Mesenchymal stem cell (in vitro differentiated cells and primary cell): ENCODE measurements at regions not wholly inside any gene's neighbourhood (a gene's known extent, or its start where the extent isn't known, plus 50 kb on each side); places are given as distances from the start of the nearest gene placed in this dataset.

ENCODE experiments used
- DNase-seq: peaks from one replicate; pipeline ENCODE4 v3.0.0-alpha.2; 2013
- H2AFZ ChIP-seq: one replicate; pipeline ENCODE4 v1.6.1; 2013; ENCODE audit warnings: low read depth, mild to moderate bottlenecking, control low read depth, inconsistent platforms, low read length, moderate library complexity
- H2AK5ac ChIP-seq: 2 replicates; pipeline ENCODE4 v1.6.1; 2013; ENCODE audit warnings: low read length, moderate library complexity, mild to moderate bottlenecking, inconsistent platforms; ENCODE audit not compliant: severe bottlenecking
- H2BK120ac ChIP-seq: one replicate; pipeline ENCODE4 v1.6.1; 2013; ENCODE audit warnings: low read depth, mild to moderate bottlenecking, inconsistent platforms, low read length, moderate library complexity
- H2BK12ac ChIP-seq, 2 experiments: one replicate each; pipeline ENCODE4 v1.6.1; 2013; ENCODE audit warnings: inconsistent platforms in 2 of 2, low read length in 2 of 2, mild to moderate bottlenecking in 2 of 2, moderate library complexity in 2 of 2, control low read depth in 1 of 2
- H2BK15ac ChIP-seq: one replicate; pipeline ENCODE4 v1.6.1; 2013; ENCODE audit warnings: mild to moderate bottlenecking, low read depth, inconsistent platforms; ENCODE audit not compliant: poor library complexity, severe bottlenecking
- H2BK5ac ChIP-seq: 2 replicates; pipeline ENCODE4 v1.6.1; 2013; ENCODE audit warnings: low read depth, mild to moderate bottlenecking, low read length, control low read depth, inconsistent platforms; ENCODE audit not compliant: poor library complexity, severe bottlenecking
- H3K14ac ChIP-seq, 2 experiments: one replicate each; pipeline ENCODE4 v1.6.1; 2013; ENCODE audit warnings: inconsistent platforms in 2 of 2, low read length in 2 of 2, control low read depth in 1 of 2, mild to moderate bottlenecking in 1 of 2, moderate library complexity in 1 of 2
- H3K18ac ChIP-seq, 2 experiments: one replicate each; pipeline ENCODE4 v1.6.1; 2013; ENCODE audit warnings: inconsistent platforms in 2 of 2, low read length in 2 of 2, control low read depth in 1 of 2, low read depth in 1 of 2, mild to moderate bottlenecking in 1 of 2
- H3K23ac ChIP-seq, 2 experiments: one replicate each; pipeline ENCODE4 v1.6.1; 2013; ENCODE audit warnings: inconsistent platforms in 2 of 2, low read length in 2 of 2, mild to moderate bottlenecking in 2 of 2, moderate library complexity in 2 of 2, control low read depth in 1 of 2
- H3K27ac ChIP-seq: 2 replicates; pipeline ENCODE4 v1.5.1; 2013; ENCODE audit warnings: mild to moderate bottlenecking, moderate library complexity, low read length, control low read depth, inconsistent platforms; ENCODE audit not compliant: poor library complexity, severe bottlenecking
- H3K27me3 ChIP-seq, 2 experiments: 2 replicates each; pipeline versions ENCODE4 v1.6.1 to v1.7.0; 2013; ENCODE audit warnings: low read length in 2 of 2, mild to moderate bottlenecking in 2 of 2, moderate library complexity in 2 of 2, control low read depth in 1 of 2, inconsistent platforms in 1 of 2; ENCODE audit not compliant: control insufficient read depth in 1 of 2, insufficient read depth in 1 of 2
- H3K36me3 ChIP-seq, 2 experiments: 2 replicates each; pipeline versions ENCODE4 v1.6.1 to v1.7.0; 2013; ENCODE audit warnings: low read length in 2 of 2, control low read depth in 1 of 2, inconsistent platforms in 1 of 2, low read depth in 1 of 2, mild to moderate bottlenecking in 1 of 2; ENCODE audit not compliant: insufficient read depth in 2 of 2, control insufficient read depth in 1 of 2
- H3K4ac ChIP-seq, 2 experiments: one replicate each; pipeline ENCODE4 v1.6.1; 2013; ENCODE audit warnings: inconsistent platforms in 2 of 2, low read length in 2 of 2, mild to moderate bottlenecking in 2 of 2, moderate library complexity in 2 of 2, control low read depth in 1 of 2, low read depth in 1 of 2
- H3K4me1 ChIP-seq: 2 replicates; pipeline ENCODE4 v1.6.1; 2013; ENCODE audit warnings: low read depth, low read length, control low read depth; ENCODE audit not compliant: control insufficient read depth, insufficient read depth
- H3K4me2 ChIP-seq: 2 replicates; pipeline ENCODE4 v1.6.1; 2013; ENCODE audit warnings: low read length, mild to moderate bottlenecking, inconsistent platforms; ENCODE audit not compliant: poor library complexity, severe bottlenecking
- H3K4me3 ChIP-seq, 2 experiments: 2 replicates each; pipeline versions ENCODE4 v1.5.1 to v1.7.0; 2013; ENCODE audit warnings: low read length in 2 of 2, mild to moderate bottlenecking in 2 of 2, control low read depth in 1 of 2, low read depth in 1 of 2; ENCODE audit not compliant: insufficient read depth in 1 of 2
- H3K79me1 ChIP-seq: replicated peaks from 2 replicates; pipeline ENCODE4 v1.6.1; 2013; ENCODE audit warnings: mild to moderate bottlenecking, control low read depth, low read length, inconsistent platforms; ENCODE audit not compliant: poor library complexity, severe bottlenecking
- H3K9ac ChIP-seq: 2 replicates; pipeline ENCODE4 v1.7.0; 2013; ENCODE audit warnings: mild to moderate bottlenecking, low read length, moderate library complexity
- H3K9me3 ChIP-seq: 2 replicates; pipeline ENCODE4 v1.7.0; 2013; ENCODE audit warnings: mild to moderate bottlenecking, low read length; ENCODE audit not compliant: control insufficient read depth
- H4K8ac ChIP-seq: one replicate; pipeline ENCODE4 v1.6.1; 2013; ENCODE audit warnings: inconsistent platforms, mild to moderate bottlenecking, low read length, moderate library complexity
- H4K91ac ChIP-seq: one replicate; pipeline ENCODE4 v1.6.1; 2013; ENCODE audit warnings: mild to moderate bottlenecking, low read length, inconsistent platforms
- WGBS: methylation state at CpG from one replicate; pipeline ENCODE4 v1.1.7; 2013; ENCODE audit warnings: mixed read lengths; 5-methylcytosine and 5-hydroxymethylcytosine counted together

- no peak overlapping the region for H3K4ac ChIP-seq
- no peak overlapping the region for H2BK120ac ChIP-seq
- no peak for DNase-seq
- no peak overlapping the region for H3K9ac ChIP-seq
- no peak overlapping the region for H2BK12ac ChIP-seq
- no peak overlapping the region for H4K8ac ChIP-seq
- no peaks in the 10 kb centered on the region for H3K79me1 ChIP-seq
- H3K4me1 ChIP-seq, result no peaks in the 10 kb centered on the region
- H3K18ac ChIP-seq, result no peak overlapping the region
- H3K36me3 ChIP-seq, result no peaks in the 10 kb centered on the region
- H3K27ac ChIP-seq, result no peak overlapping the region
- no peak overlapping the region for H2BK15ac ChIP-seq
- H3K27me3 ChIP-seq, result no peaks in the 10 kb centered on the region
- H3K23ac ChIP-seq, result no peak overlapping the region
- H2AK5ac ChIP-seq, result no peak overlapping the region
- WGBS, result no CpG with 5 or more reads among the region's 2 CpGs
- no peak overlapping the region for H3K14ac ChIP-seq
- H4K91ac ChIP-seq, result no peak overlapping the region
- H3K4me3 ChIP-seq, result no peak overlapping the region
- no peak overlapping the region for H3K4me2 ChIP-seq
- peaks cover 5% of the 10 kb centered on the region for H3K9me3 ChIP-seq
- no peak overlapping the region for H2AFZ ChIP-seq
- no peak overlapping the region for H2BK5ac ChIP-seq
Observed at GRCh38 chr2:52369178-52369577, 1337.2 kb upstream of the NRXN1 start.

GRCh38 chr2:52368141-52368540 lies 1336.2 kb upstream of the NRXN1 start:
- H4K8ac ChIP-seq, result no peak overlapping the region
- H3K27ac ChIP-seq, result no peak overlapping the region
- no peaks in the 10 kb centered on the region for H3K4me1 ChIP-seq
- no peak overlapping the region for H3K9ac ChIP-seq
- no peak overlapping the region for H3K18ac ChIP-seq
- no peak overlapping the region for H2BK5ac ChIP-seq
- H3K9me3 ChIP-seq, result peaks cover 13% of the 10 kb centered on the region
- no peaks in the 10 kb centered on the region for H3K79me1 ChIP-seq
- H2AK5ac ChIP-seq, result no peak overlapping the region
- no peak overlapping the region for H2BK15ac ChIP-seq
- no peak overlapping the region for H2BK120ac ChIP-seq
- H2AFZ ChIP-seq, result no peak overlapping the region
- no peak overlapping the region for H3K4me3 ChIP-seq
- H4K91ac ChIP-seq, result no peak overlapping the region
- H3K23ac ChIP-seq, result no peak overlapping the region
- no peak overlapping the region for H3K14ac ChIP-seq
- H2BK12ac ChIP-seq, result no peak overlapping the region
- no peaks in the 10 kb centered on the region for H3K36me3 ChIP-seq
- H3K27me3 ChIP-seq, result no peaks in the 10 kb centered on the region
- DNase-seq, result no peak
- no peak overlapping the region for H3K4me2 ChIP-seq
- no peak overlapping the region for H3K4ac ChIP-seq

- Histone ChIP-seq H4K91ac (no peak overlapping the region), H3K27ac (no peak overlapping the region), H4K8ac (no peak overlapping the region), H3K4ac (no peak overlapping the region), H3K9me3 (peaks cover 13% of the 10 kb centered on the region), H3K4me1 (no peaks in the 10 kb centered on the region), H2BK12ac (no peak overlapping the region), H2BK15ac (no peak overlapping the region), H3K9ac (no peak overlapping the region), H2BK5ac (no peak overlapping the region), H3K4me3 (no peak overlapping the region), H3K14ac (no peak overlapping the region), H3K4me2 (no peak overlapping the region), H3K36me3 (no peaks in the 10 kb centered on the region), H3K23ac (no peak overlapping the region), H2AK5ac (no peak overlapping the region), H2BK120ac (no peak overlapping the region), H3K79me1 (no peaks in the 10 kb centered on the region), H3K18ac (no peak overlapping the region), H3K27me3 (no peaks in the 10 kb centered on the region), H2AFZ (no peak overlapping the region)
- WGBS, result 100% methylated on average over 2 of the region's 2 CpGs
- DNase-seq, result no peak
Observed at GRCh38 chr2:52365946-52366345, 1334.0 kb upstream of the NRXN1 start.

- no peaks in the 10 kb centered on the region for H3K9me3 ChIP-seq
- no peaks in the 10 kb centered on the region for H3K4me1 ChIP-seq
- peak; percentile 51 for DNase-seq
- H3K14ac ChIP-seq, result no peak overlapping the region
- no peaks in the 10 kb centered on the region for H3K79me1 ChIP-seq
- no peak overlapping the region for H3K18ac ChIP-seq
- H2AK5ac ChIP-seq, result no peak overlapping the region
- no peak overlapping the region for H3K4me2 ChIP-seq
- no peak overlapping the region for H3K4ac ChIP-seq
- no peak overlapping the region for H3K27ac ChIP-seq
- no peaks in the 10 kb centered on the region for H3K27me3 ChIP-seq
- no peak overlapping the region for H4K8ac ChIP-seq
- no peak overlapping the region for H4K91ac ChIP-seq
- H2BK5ac ChIP-seq, result no peak overlapping the region
- H3K23ac ChIP-seq, result no peak overlapping the region
- H2BK12ac ChIP-seq, result no peak overlapping the region
- no peak overlapping the region for H2AFZ ChIP-seq
- H3K36me3 ChIP-seq, result no peaks in the 10 kb centered on the region
- no peak overlapping the region for H2BK120ac ChIP-seq
- H2BK15ac ChIP-seq, result no peak overlapping the region
- no peak overlapping the region for H3K9ac ChIP-seq
- 0% methylated on average over 1 of the region's 2 CpGs for WGBS
- H3K4me3 ChIP-seq, result no peak overlapping the region
Observed at GRCh38 chr2:52356556-52356955, 1324.6 kb upstream of the NRXN1 start.
